Fibroblast of the aortic adventitia (primary cell): ENCODE measurements at regions not wholly inside any gene's neighbourhood (a gene's known extent, or its start where the extent isn't known, plus 50 kb on each side); places are given as distances from the start of the nearest gene placed in this dataset.

Source experiments
- DNase-seq: peaks from one replicate; pipeline ENCODE4 v3.0.0-alpha.2; 2010; ENCODE audit warnings: low read depth
- H3K4me3 ChIP-seq: 2 replicates; pipeline ENCODE4 v1.5.1; 2011; ENCODE audit warnings: low read depth, mild to moderate bottlenecking, control low read depth, low read length, moderate library complexity
- TF ChIP-seq, protein P1 (sequence below): IDR thresholded peaks from 2 replicates; pipeline ENCODE4 v1.5.1; 2011; ENCODE audit warnings: mild to moderate bottlenecking, low read length, control low read depth, inconsistent platforms; ENCODE audit not compliant: insufficient read depth

- no peak for DNase-seq
- TF ChIP-seq, protein P1, sequence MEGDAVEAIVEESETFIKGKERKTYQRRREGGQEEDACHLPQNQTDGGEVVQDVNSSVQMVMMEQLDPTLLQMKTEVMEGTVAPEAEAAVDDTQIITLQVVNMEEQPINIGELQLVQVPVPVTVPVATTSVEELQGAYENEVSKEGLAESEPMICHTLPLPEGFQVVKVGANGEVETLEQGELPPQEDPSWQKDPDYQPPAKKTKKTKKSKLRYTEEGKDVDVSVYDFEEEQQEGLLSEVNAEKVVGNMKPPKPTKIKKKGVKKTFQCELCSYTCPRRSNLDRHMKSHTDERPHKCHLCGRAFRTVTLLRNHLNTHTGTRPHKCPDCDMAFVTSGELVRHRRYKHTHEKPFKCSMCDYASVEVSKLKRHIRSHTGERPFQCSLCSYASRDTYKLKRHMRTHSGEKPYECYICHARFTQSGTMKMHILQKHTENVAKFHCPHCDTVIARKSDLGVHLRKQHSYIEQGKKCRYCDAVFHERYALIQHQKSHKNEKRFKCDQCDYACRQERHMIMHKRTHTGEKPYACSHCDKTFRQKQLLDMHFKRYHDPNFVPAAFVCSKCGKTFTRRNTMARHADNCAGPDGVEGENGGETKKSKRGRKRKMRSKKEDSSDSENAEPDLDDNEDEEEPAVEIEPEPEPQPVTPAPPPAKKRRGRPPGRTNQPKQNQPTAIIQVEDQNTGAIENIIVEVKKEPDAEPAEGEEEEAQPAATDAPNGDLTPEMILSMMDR: no peak
- H3K4me3 ChIP-seq: no peak overlapping the region
Measured at GRCh38 chr4:165680821-165681220, 192.2 kb upstream of the TLL1 start.

GRCh38 chr4:165682611-165683010 lies 190.4 kb upstream of the TLL1 start:
- no peak for DNase-seq
- TF ChIP-seq, protein P1: no peak
- H3K4me3 ChIP-seq: no peak overlapping the region

DNA sequence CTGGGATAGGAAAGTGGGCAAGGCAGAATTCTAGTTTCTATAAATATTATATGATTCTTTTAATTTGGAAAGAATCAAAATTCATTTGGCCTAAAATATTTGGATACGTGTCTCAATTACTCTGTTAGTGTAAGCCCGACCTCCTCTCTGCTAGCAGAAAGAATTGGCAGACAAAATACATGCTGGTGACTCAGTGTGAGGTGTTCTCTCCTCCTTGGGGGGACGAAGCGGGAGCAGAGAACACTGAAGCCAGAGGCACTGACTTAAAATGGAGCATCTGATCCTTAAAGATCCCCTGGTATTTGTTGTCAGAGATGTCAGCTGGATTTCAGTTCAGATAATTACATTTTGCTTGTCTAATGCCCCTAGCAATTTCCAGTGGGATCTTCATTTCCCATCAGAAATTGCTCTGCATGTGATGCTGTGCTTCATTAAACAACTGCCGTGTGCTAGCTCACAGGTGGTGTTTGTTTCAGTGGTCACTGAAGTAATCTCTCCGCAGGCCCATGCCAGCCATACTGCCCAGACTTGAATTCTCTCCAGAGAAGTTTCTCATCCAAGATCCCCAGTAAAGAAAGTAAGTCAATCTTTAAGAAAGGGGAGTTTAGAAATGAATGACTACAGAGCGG lies 188.7 kb upstream of the TLL1 start:
- TF ChIP-seq, protein P1: no peak
- peak; percentile 82 for DNase-seq
- no peak overlapping the region for H3K4me3 ChIP-seq

DNA sequence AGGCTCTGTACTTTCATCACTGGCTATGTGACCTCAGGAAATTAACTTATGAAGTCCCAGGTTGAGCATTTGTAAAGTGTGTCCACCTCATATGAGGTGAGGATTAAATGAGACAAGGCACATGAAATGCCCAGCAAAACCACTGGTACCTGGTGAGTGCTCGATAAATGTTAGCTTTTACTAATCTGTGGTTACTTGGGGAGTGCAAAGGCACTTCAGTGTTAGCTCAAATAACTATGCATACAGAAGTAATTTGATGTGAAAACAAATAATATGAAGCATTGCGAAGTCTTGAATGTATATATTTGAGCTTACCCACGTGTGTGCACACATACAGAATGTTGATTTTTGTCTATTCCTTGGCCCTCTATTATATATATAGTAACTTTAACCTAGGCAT lies 186.3 kb upstream of the TLL1 start:
- no peak for DNase-seq
- TF ChIP-seq, protein P1: no peak
- no peak overlapping the region for H3K4me3 ChIP-seq

- H3K4me3 ChIP-seq: no peak overlapping the region
- TF ChIP-seq, protein P1: no peak
- no peak for DNase-seq
Measured at GRCh38 chr4:165689159-165689558, 183.9 kb upstream of the TLL1 start.

DNA sequence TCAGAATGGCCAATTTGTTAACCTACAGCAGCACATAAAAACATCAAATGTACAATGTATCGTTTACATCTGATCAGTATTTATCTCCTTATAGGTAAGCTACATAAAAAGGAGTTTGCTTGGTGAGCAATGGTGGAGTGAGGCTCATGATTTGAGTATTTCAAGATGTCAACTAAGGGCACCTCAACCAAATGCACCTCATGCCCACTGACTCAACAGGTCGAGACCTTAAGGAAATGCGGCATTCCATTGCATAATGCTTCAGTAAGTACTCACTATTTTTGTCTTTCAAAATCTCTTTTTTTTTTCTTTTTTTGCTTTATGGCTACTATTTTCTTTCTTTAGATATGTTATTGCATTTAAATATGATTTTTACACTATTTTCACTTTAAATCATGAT lies 181.0 kb upstream of the TLL1 start:
- H3K4me3 ChIP-seq: no peak overlapping the region
- TF ChIP-seq, protein P1: no peak
- no peak for DNase-seq

DNA sequence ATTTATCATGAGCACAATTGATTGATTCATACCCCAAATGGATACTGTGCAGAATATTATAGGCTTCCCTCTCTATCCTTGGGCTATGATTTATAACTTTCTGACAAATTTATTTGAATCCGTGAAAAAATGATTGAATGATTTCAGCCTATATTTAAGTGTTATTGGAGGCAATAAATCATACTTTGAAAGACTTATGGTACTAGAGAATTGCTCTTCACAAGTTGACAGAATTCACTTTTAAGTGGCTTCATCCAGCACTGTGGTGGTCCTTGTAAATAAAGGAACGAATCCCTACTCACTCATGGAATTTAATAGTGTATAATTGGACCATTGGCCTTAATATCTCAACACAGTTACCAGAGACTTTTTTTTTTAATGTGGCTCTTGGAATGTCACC lies 174.8 kb upstream of the TLL1 start:
- DNase-seq: no peak
- no peak overlapping the region for H3K4me3 ChIP-seq
- TF ChIP-seq, protein P1: no peak
